ENCODE measurements at regions not wholly inside any gene's neighbourhood (a gene's known extent, or its start where the extent isn't known, plus 50 kb on each side); places are given as distances from the start of the nearest gene placed in this dataset.

DNA sequence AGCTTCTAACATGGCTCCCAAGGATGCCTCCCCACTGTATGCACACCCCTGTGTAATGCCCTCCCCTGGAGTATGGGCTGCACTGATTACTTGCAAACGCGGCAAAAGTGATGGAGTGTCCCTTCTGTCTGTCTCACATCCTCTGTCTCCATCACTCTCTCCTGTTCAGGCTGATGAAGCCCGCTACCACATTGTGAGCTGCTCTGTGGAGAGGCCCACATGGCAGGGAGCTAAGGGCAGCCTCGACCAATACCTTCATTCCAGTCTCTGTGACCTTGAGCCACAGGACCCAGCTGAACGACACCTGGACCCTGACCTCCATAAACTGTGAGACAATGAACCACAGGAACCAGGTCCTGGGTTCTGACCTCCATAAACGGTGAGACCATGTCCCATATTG is 154.1 kb upstream of the ETV3 start:
- H3K9me2 ChIP-seq (replicated peaks; ENCODE audit: low read depth, low read length), result no peaks in the 10 kb centered on the region
- TF ChIP-seq EZH2phosphoT487 (IDR thresholded peaks at IDR 0.05; ENCODE audit: borderline replicate concordance) (no peak), CTCF (conservative IDR thresholded peaks at IDR 0.05; ENCODE audit: low read length) (no peak)
- H3K27me3 ChIP-seq (ENCODE audit: insufficient read depth, low read length, poor library complexity, severe bottlenecking), result no peaks in the 10 kb centered on the region
- no peak overlapping the region for H2AFZ ChIP-seq (ENCODE audit: low read length)
- H3K9me3 ChIP-seq (ENCODE audit: insufficient read depth, low read depth, low read length), result no peaks in the 10 kb centered on the region
- no peak overlapping the region for H3K4me3 ChIP-seq (ENCODE audit: low read length, poor library complexity, severe bottlenecking)
- no peaks in the 10 kb centered on the region for H3K79me2 ChIP-seq (ENCODE audit: insufficient read depth, low read length)
- no peak overlapping the region for H3K9ac ChIP-seq (ENCODE audit: low read depth, low read length, poor library complexity, severe bottlenecking)
- H3K36me3 ChIP-seq (ENCODE audit: insufficient read depth, low read length), result no peaks in the 10 kb centered on the region
- peaks cover 6% of the 10 kb centered on the region for H3K4me1 ChIP-seq (ENCODE audit: insufficient read depth, low read length, poor library complexity, severe bottlenecking)
- H4K20me1 ChIP-seq (ENCODE audit: insufficient read depth, low read length, poor library complexity, severe bottlenecking), result no peaks in the 10 kb centered on the region
- H3F3A ChIP-seq (ENCODE audit: low read depth), result no peaks in the 10 kb centered on the region
- no peak overlapping the region for H3K4me2 ChIP-seq (ENCODE audit: low read depth, low read length, poor library complexity, severe bottlenecking)

DNA sequence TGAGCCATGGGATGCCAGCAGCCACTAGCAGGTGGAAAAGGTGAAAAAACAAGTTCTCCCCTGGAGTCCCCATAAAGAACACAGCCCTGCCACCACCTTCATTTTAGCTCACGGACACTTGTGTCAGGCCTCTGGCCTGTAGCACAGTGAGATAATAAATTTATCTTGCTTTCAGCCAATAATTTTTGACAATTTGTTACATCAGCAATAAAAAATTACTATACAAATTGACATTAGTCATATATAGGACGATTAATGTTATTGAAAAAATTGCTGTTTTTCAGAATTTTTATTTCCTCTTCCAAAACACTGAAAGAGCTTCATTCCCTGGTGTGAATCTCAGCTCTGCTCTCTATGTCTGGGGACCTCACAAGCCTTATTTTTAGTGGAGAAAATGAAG is 152.9 kb upstream of the ETV3 start:
- H3F3A ChIP-seq (ENCODE audit: low read depth), result no peaks in the 10 kb centered on the region
- H3K27me3 ChIP-seq (ENCODE audit: insufficient read depth, low read length, poor library complexity, severe bottlenecking), result no peaks in the 10 kb centered on the region
- no peaks in the 10 kb centered on the region for H4K20me1 ChIP-seq (ENCODE audit: insufficient read depth, low read length, poor library complexity, severe bottlenecking)
- no peak overlapping the region for H3K4me3 ChIP-seq (ENCODE audit: low read length, poor library complexity, severe bottlenecking)
- H3K4me1 ChIP-seq (ENCODE audit: insufficient read depth, low read length, poor library complexity, severe bottlenecking), result peaks cover 6% of the 10 kb centered on the region
- TF ChIP-seq CTCF (conservative IDR thresholded peaks at IDR 0.05; ENCODE audit: low read length), result no peak
- TF ChIP-seq EZH2phosphoT487 (IDR thresholded peaks at IDR 0.05; ENCODE audit: borderline replicate concordance), result no peak
- no peaks in the 10 kb centered on the region for H3K9me2 ChIP-seq (replicated peaks; ENCODE audit: low read depth, low read length)
- H3K36me3 ChIP-seq (ENCODE audit: insufficient read depth, low read length), result no peaks in the 10 kb centered on the region
- H3K79me2 ChIP-seq (ENCODE audit: insufficient read depth, low read length), result no peaks in the 10 kb centered on the region
- H3K4me2 ChIP-seq (ENCODE audit: low read depth, low read length, poor library complexity, severe bottlenecking), result no peak overlapping the region
- no peak overlapping the region for H3K9ac ChIP-seq (ENCODE audit: low read depth, low read length, poor library complexity, severe bottlenecking)
- H3K9me3 ChIP-seq (ENCODE audit: insufficient read depth, low read depth, low read length), result no peaks in the 10 kb centered on the region
- no peak overlapping the region for H2AFZ ChIP-seq (ENCODE audit: low read length)

GRCh38 chr1:157289424-157290105 is 151.4 kb upstream of the ETV3 start:
- Histone ChIP-seq H3K4me3 (ENCODE audit: low read length, poor library complexity, severe bottlenecking) (no peak overlapping the region), H3K9me3 (ENCODE audit: insufficient read depth, low read depth, low read length) (no peaks in the 10 kb centered on the region), H3K9ac (ENCODE audit: low read depth, low read length, poor library complexity, severe bottlenecking) (no peak overlapping the region), H3K36me3 (ENCODE audit: insufficient read depth, low read length) (no peaks in the 10 kb centered on the region), H3K9me2 (replicated peaks; ENCODE audit: low read depth, low read length) (no peaks in the 10 kb centered on the region), H3F3A (ENCODE audit: low read depth) (no peaks in the 10 kb centered on the region), H3K27me3 (ENCODE audit: insufficient read depth, low read length, poor library complexity, severe bottlenecking) (no peaks in the 10 kb centered on the region), H4K20me1 (ENCODE audit: insufficient read depth, low read length, poor library complexity, severe bottlenecking) (no peaks in the 10 kb centered on the region), H3K4me2 (ENCODE audit: low read depth, low read length, poor library complexity, severe bottlenecking) (no peak overlapping the region), H3K79me2 (ENCODE audit: insufficient read depth, low read length) (no peaks in the 10 kb centered on the region), H3K4me1 (ENCODE audit: insufficient read depth, low read length, poor library complexity, severe bottlenecking) (peaks cover 6% of the 10 kb centered on the region), H2AFZ (ENCODE audit: low read length) (no peak overlapping the region)
- TF ChIP-seq CTCF (conservative IDR thresholded peaks at IDR 0.05; ENCODE audit: low read length) (no peak), EZH2phosphoT487 (IDR thresholded peaks at IDR 0.05; ENCODE audit: borderline replicate concordance) (no peak)

All from Loucy (cell line).